ENCODE measurements at regions not wholly inside any gene's neighbourhood (a gene's known extent, or its start where the extent isn't known, plus 50 kb on each side); places are given as distances from the start of the nearest gene placed in this dataset.

GRCh38 chr2:120600786-120601185 lies 134.9 kb upstream of the GLI2 start:
- DNase-seq, result no peak
- ATAC-seq, result no peak
- intact Hi-C loops (cut with micrococcal nuclease), result no loop called here

GRCh38 chr2:120601566-120601965 lies 134.1 kb upstream of the GLI2 start:
- no peak for DNase-seq
- ATAC-seq, result no peak
- intact Hi-C loops (cut with micrococcal nuclease), result no loop called here

- ATAC-seq (no peak), DNase-seq (no peak)
- intact Hi-C loops (cut with micrococcal nuclease), result no loop called here
Observed at GRCh38 chr2:120602251-120602650, 133.4 kb upstream of the GLI2 start.

- ATAC-seq (no peak), DNase-seq (peak; percentile 9)
- intact Hi-C loops (cut with micrococcal nuclease), result no loop called here
Observed at GRCh38 chr2:120604767-120605166, 130.9 kb upstream of the GLI2 start.

- DNase-seq (no peak), ATAC-seq (no peak)
- intact Hi-C loops (cut with micrococcal nuclease), result no loop called here
Observed at GRCh38 chr2:120605231-120605935, 130.3 kb upstream of the GLI2 start.

- intact Hi-C loops (cut with micrococcal nuclease), result no loop called here
- ATAC-seq, result no peak
- no peak for DNase-seq
Observed at GRCh38 chr2:120606280-120606679, 129.4 kb upstream of the GLI2 start.

- peak; percentile 65 for ATAC-seq
- intact Hi-C loops (cut with micrococcal nuclease), result no loop called here
- DNase-seq, result no peak
Observed at GRCh38 chr2:120606931-120607330, 128.7 kb upstream of the GLI2 start.

- DNase-seq, result no peak
- peak; percentile 40 for ATAC-seq
- intact Hi-C loops (cut with micrococcal nuclease), result no loop called here
Observed at GRCh38 chr2:120607506-120607905, 128.2 kb upstream of the GLI2 start.

GRCh38 chr2:120607996-120608395 lies 127.7 kb upstream of the GLI2 start:
- no peak for DNase-seq
- no peak for ATAC-seq
- intact Hi-C loops (cut with micrococcal nuclease), result no loop called here

- no peak for DNase-seq
- intact Hi-C loops (cut with micrococcal nuclease), result no loop called here
- ATAC-seq, result no peak
Observed at GRCh38 chr2:120609826-120610395, 125.8 kb upstream of the GLI2 start.

GRCh38 chr2:120611016-120611415 lies 124.7 kb upstream of the GLI2 start:
- ATAC-seq (no peak), DNase-seq (no peak)
- intact Hi-C loops (cut with micrococcal nuclease), result no loop called here

- intact Hi-C loops (cut with micrococcal nuclease), result no loop called here
- ATAC-seq (no peak), DNase-seq (no peak)
Observed at GRCh38 chr2:120611961-120612360, 123.7 kb upstream of the GLI2 start.

- DNase-seq (no peak), ATAC-seq (no peak)
- intact Hi-C loops (cut with micrococcal nuclease), result no loop called here
Observed at GRCh38 chr2:120612471-120612870, 123.2 kb upstream of the GLI2 start.

GRCh38 chr2:120612931-120613330 lies 122.7 kb upstream of the GLI2 start:
- ATAC-seq (no peak), DNase-seq (no peak)
- intact Hi-C loops (cut with micrococcal nuclease), result no loop called here

GRCh38 chr2:120613742-120614571 lies 121.7 kb upstream of the GLI2 start:
- intact Hi-C loops (cut with micrococcal nuclease), result no loop called here
- DNase-seq (no peak), ATAC-seq (no peak)

GRCh38 chr2:120614901-120615300 lies 120.8 kb upstream of the GLI2 start:
- intact Hi-C loops (cut with micrococcal nuclease), result no loop called here
- no peak for DNase-seq
- no peak for ATAC-seq

- no peak for DNase-seq
- ATAC-seq, result no peak
- intact Hi-C loops (cut with micrococcal nuclease), result no loop called here
Observed at GRCh38 chr2:120616261-120616660, 119.4 kb upstream of the GLI2 start.

- no peak for DNase-seq
- peak; percentile 34 for ATAC-seq
- intact Hi-C loops (cut with micrococcal nuclease), result no loop called here
Observed at GRCh38 chr2:120617055-120617454, 118.6 kb upstream of the GLI2 start.

GRCh38 chr2:120618830-120619229 lies 116.8 kb upstream of the GLI2 start:
- intact Hi-C loops (cut with micrococcal nuclease), result no loop called here
- no peak for DNase-seq
- no peak for ATAC-seq

GRCh38 chr2:120619579-120619978 lies 116.1 kb upstream of the GLI2 start:
- ATAC-seq, result no peak
- no peak for DNase-seq
- intact Hi-C loops (cut with micrococcal nuclease), result no loop called here
